ENCODE measurements at regions not wholly inside any gene's neighbourhood (a gene's known extent, or its start where the extent isn't known, plus 50 kb on each side); places are given as distances from the start of the nearest gene placed in this dataset.

DNA sequence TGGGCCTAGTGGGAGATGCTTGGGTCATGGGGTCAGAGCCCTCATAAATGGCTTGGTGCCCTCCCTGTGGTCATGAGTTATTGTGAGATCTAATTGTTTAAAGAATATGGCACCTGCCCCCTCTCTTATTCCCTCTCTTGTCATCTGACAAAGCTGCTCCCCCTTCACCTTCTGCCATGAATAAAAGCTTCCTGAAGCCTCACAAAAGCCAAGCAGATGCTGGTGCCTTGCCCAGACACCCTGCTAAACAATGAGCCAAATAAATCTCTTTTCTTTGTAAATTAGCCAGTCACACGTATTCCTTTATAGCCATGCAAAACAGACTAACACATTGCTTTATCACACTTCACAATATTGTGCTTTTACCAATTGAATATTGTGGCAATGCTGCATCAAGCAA, 82.8 kb upstream of the PDE4D start:
- no peak for TF ChIP-seq POLR2A (IDR thresholded peaks at IDR 0.05; ENCODE audit: low read length)
- no peak for TF ChIP-seq GATA1 (IDR thresholded peaks at IDR 0.05; ENCODE audit: low read depth, low read length)

Measured in erythroblast (primary cell).